Gastrocnemius medialis (tissue), 4 donors: ENCODE measurements at regions not wholly inside any gene's neighbourhood (a gene's known extent, or its start where the extent isn't known, plus 50 kb on each side); places are given as distances from the start of the nearest gene placed in this dataset.

ENCODE experiments used
- ATAC-seq, 2 donors: fragments of 150-250 bp; one replicate each; pipeline ENCODE4 v1.9.1; 2016
- DNase-seq, 2 donors: peaks; one replicate each; pipeline ENCODE4 v3.0.0-alpha.2; 2019
- H3K27ac ChIP-seq, 4 donors: fragments of 200-600 bp; sonication (generic); 1 replicate in 1 of 4; 2 replicates in 3 of 4; pipeline ENCODE4 v1.5.1; 2016 to 2018; ENCODE audit warnings: mild to moderate bottlenecking in 2 of 4, moderate library complexity in 1 of 4
- H3K27me3 ChIP-seq, 3 donors: fragments of 200-600 bp; sonication (generic) in 2 of 3; 1 replicate in 1 of 3; 2 replicates in 2 of 3; pipeline versions ENCODE4 v1.5.1 to v1.6.0; 2016 to 2019; ENCODE audit warnings: mild to moderate bottlenecking in 1 of 3, moderate library complexity in 1 of 3
- H3K36me3 ChIP-seq, 2 donors: fragments of 200-600 bp; sonication (generic) in 1 of 2; one replicate each; pipeline ENCODE4 v1.5.1; 2017 to 2018
- H3K4me1 ChIP-seq, 2 donors: fragments of 200-600 bp; sonication (generic) in 1 of 2; one replicate each; pipeline ENCODE4 v1.5.1; 2016 to 2017; ENCODE audit warnings: mild to moderate bottlenecking in 2 of 2
- H3K4me3 ChIP-seq, 4 donors: fragments of 200-600 bp; sonication (generic) in 3 of 4; 1 replicate in 1 of 4; 2 replicates in 3 of 4; pipeline ENCODE4 v1.5.1; 2016 to 2019; ENCODE audit warnings: mild to moderate bottlenecking in 2 of 4
- H3K9me3 ChIP-seq, 3 donors: fragments of 200-600 bp; sonication (generic) in 2 of 3; 1 replicate in 1 of 3; 2 replicates in 2 of 3; pipeline ENCODE4 v1.5.1; 2016 to 2019
- CTCF ChIP-seq, 5 experiments: fragments of 450-650 bp in 3 of 5; fragments of 200-600 bp in 2 of 5; sonication (generic) in 2 of 5; IDR thresholded peaks in 4 of 5; conservative IDR thresholded peaks in 1 of 5; 1 replicate in 4 of 5; 2 replicates in 1 of 5; pipeline ENCODE4 v1.5.1; 2016 to 2019; ENCODE audit warnings: antibody characterized with exemption in 5 of 5, mild to moderate bottlenecking in 3 of 5, moderate library complexity in 3 of 5
- POLR2A ChIP-seq, 2 donors: fragments of 450-650 bp; IDR thresholded peaks; one replicate each; pipeline ENCODE4 v1.6.1; 2017; ENCODE audit warnings: antibody characterized with exemption in 2 of 2, mild to moderate bottlenecking in 2 of 2, moderate library complexity in 2 of 2
- in situ Hi-C, 4 donors: fragments of 200-750 bp; cut with MboI; loops; one replicate each; pipeline versions ENCODE4 v1.15.0 to v1.8.0; 2017; ENCODE audit warnings: low sequenced_read_pairs in 4 of 4
- intact Hi-C: fragments of 100-400 bp; cut with DNase I; formaldehyde crosslinking; loops from one replicate; pipeline ENCODE4 v1.15.1; 2023; ENCODE audit warnings: low total_unique reads

GRCh38 chr17:33404070-33404819 is 111.2 kb upstream of the ASIC2 start:
- no peak overlapping the region for H3K4me3 ChIP-seq
- no peaks in the 10 kb centered on the region for H3K9me3 ChIP-seq
- intact Hi-C loops, result no loop called here
- in situ Hi-C loops, result no loop called here
- H3K27me3 ChIP-seq, result peaks cover 0 to 2% (median 0%) of the 10 kb centered on the region in 3 donors
- ATAC-seq (no peak), DNase-seq (no peak)
- H3K27ac ChIP-seq, result no peak overlapping the region
- H3K36me3 ChIP-seq, result no peaks in the 10 kb centered on the region
- H3K4me1 ChIP-seq, result no peaks in the 10 kb centered on the region
- TF ChIP-seq CTCF (IDR thresholded peaks at IDR 0.05 in 4 of 5, conservative IDR thresholded peaks at IDR 0.05 in 1 of 5) (no peak), POLR2A (IDR thresholded peaks at IDR 0.05) (no peak)

GRCh38 chr17:33416131-33416530 is 123.0 kb upstream of the ASIC2 start:
- no peak for DNase-seq
- Histone ChIP-seq H3K9me3 (no peaks in the 10 kb centered on the region), H3K4me1 (no peaks in the 10 kb centered on the region), H3K27me3 (no peaks in the 10 kb centered on the region), H3K27ac (no peak overlapping the region), H3K36me3 (no peaks in the 10 kb centered on the region), H3K4me3 (no peak overlapping the region)
- TF ChIP-seq POLR2A (IDR thresholded peaks at IDR 0.05) (no peak), CTCF (IDR thresholded peaks at IDR 0.05 in 4 of 5, conservative IDR thresholded peaks at IDR 0.05 in 1 of 5) (no peak)
- in situ Hi-C loops, result no loop called here
- intact Hi-C loops, result no loop called here
- no peak for ATAC-seq

GRCh38 chr17:33421933-33422332 is 128.8 kb upstream of the ASIC2 start:
- H3K4me3 ChIP-seq, result no peak overlapping the region
- in situ Hi-C loops, result no loop called here
- H3K9me3 ChIP-seq, result no peaks in the 10 kb centered on the region
- TF ChIP-seq CTCF (IDR thresholded peaks at IDR 0.05 in 4 of 5, conservative IDR thresholded peaks at IDR 0.05 in 1 of 5), result no peak
- ATAC-seq (no peak), DNase-seq (no peak)
- H3K36me3 ChIP-seq, result no peaks in the 10 kb centered on the region
- no peaks in the 10 kb centered on the region for H3K27me3 ChIP-seq
- intact Hi-C loops, result no loop called here
- H3K27ac ChIP-seq, result no peak overlapping the region
- H3K4me1 ChIP-seq, result no peaks in the 10 kb centered on the region

GRCh38 chr17:33433581-33433980 is 140.5 kb upstream of the ASIC2 start:
- DNase-seq, result no peak
- no peak for ATAC-seq
- Histone ChIP-seq H3K9me3 (no peaks in the 10 kb centered on the region), H3K4me3 (no peak overlapping the region), H3K4me1 (no peaks in the 10 kb centered on the region), H3K27me3 (no peaks in the 10 kb centered on the region), H3K27ac (no peak overlapping the region), H3K36me3 (no peaks in the 10 kb centered on the region)
- intact Hi-C loops (no loop called here), in situ Hi-C loops (no loop called here)
- TF ChIP-seq CTCF (IDR thresholded peaks at IDR 0.05 in 4 of 5, conservative IDR thresholded peaks at IDR 0.05 in 1 of 5) (no peak), POLR2A (IDR thresholded peaks at IDR 0.05) (no peak)

GRCh38 chr17:33434841-33435240 is 141.7 kb upstream of the ASIC2 start:
- in situ Hi-C loops, result no loop called here
- H3K4me1 ChIP-seq, result no peaks in the 10 kb centered on the region
- no peak for DNase-seq
- intact Hi-C loops, result no loop called here
- no peak for TF ChIP-seq POLR2A (IDR thresholded peaks at IDR 0.05)
- TF ChIP-seq CTCF (IDR thresholded peaks at IDR 0.05 in 4 of 5, conservative IDR thresholded peaks at IDR 0.05 in 1 of 5), result no peak
- H3K4me3 ChIP-seq, result no peak overlapping the region
- no peak for ATAC-seq
- no peaks in the 10 kb centered on the region for H3K36me3 ChIP-seq
- no peak overlapping the region for H3K27ac ChIP-seq
- no peaks in the 10 kb centered on the region for H3K27me3 ChIP-seq
- no peaks in the 10 kb centered on the region for H3K9me3 ChIP-seq
